ENCODE measurements at regions not wholly inside any gene's neighbourhood (a gene's known extent, or its start where the extent isn't known, plus 50 kb on each side); places are given as distances from the start of the nearest gene placed in this dataset.

GRCh38 chr7:65238785-65239184, 134.9 kb upstream of the ZNF92 start:
- Histone ChIP-seq H3K4me1 (no peaks in the 10 kb centered on the region), H3K36me3 (no peaks in the 10 kb centered on the region), H3K27me3 (no peaks in the 10 kb centered on the region), H3K27ac (no peak overlapping the region), H3K9me3 (no peaks in the 10 kb centered on the region), H3K4me3 (no peak overlapping the region)
- no peak for DNase-seq (ENCODE audit: low spot score in 2 of 2)
- intact Hi-C loops (cut with DNase I; ENCODE audit: low total_unique reads) = no loop called here
- TF ChIP-seq CTCF (IDR thresholded peaks at IDR 0.05) (no peak), POLR2A (IDR thresholded peaks at IDR 0.05) (no peak), POLR2AphosphoS5 (IDR thresholded peaks at IDR 0.05) (no peak)

GRCh38 chr7:65235586-65235985, 138.1 kb upstream of the ZNF92 start:
- no peak for DNase-seq (ENCODE audit: low spot score in 2 of 2)
- H3K4me3 ChIP-seq = no peak overlapping the region
- H3K4me1 ChIP-seq = no peaks in the 10 kb centered on the region
- intact Hi-C loops (cut with DNase I; ENCODE audit: low total_unique reads) = no loop called here
- no peaks in the 10 kb centered on the region for H3K36me3 ChIP-seq
- no peak overlapping the region for H3K27ac ChIP-seq
- H3K9me3 ChIP-seq = no peaks in the 10 kb centered on the region
- H3K27me3 ChIP-seq = no peaks in the 10 kb centered on the region
- no peak for TF ChIP-seq POLR2A (IDR thresholded peaks at IDR 0.05)
- TF ChIP-seq CTCF (IDR thresholded peaks at IDR 0.05) = no peak
- no peak for TF ChIP-seq POLR2AphosphoS5 (IDR thresholded peaks at IDR 0.05)

GRCh38 chr7:65233409-65234034, 140.1 kb upstream of the ZNF92 start:
- H3K4me1 ChIP-seq = no peaks in the 10 kb centered on the region
- H3K9me3 ChIP-seq = peaks cover 0 to 4% of the 10 kb centered on the region in 2 donors
- no peaks in the 10 kb centered on the region for H3K36me3 ChIP-seq
- TF ChIP-seq CTCF (IDR thresholded peaks at IDR 0.05) (no peak), POLR2A (IDR thresholded peaks at IDR 0.05) (no peak), POLR2AphosphoS5 (IDR thresholded peaks at IDR 0.05) (no peak)
- no peak for DNase-seq (ENCODE audit: low spot score in 2 of 2)
- intact Hi-C loops (cut with DNase I; ENCODE audit: low total_unique reads) = no loop called here
- H3K27ac ChIP-seq = no peak overlapping the region
- no peak overlapping the region for H3K4me3 ChIP-seq
- no peaks in the 10 kb centered on the region for H3K27me3 ChIP-seq

- no peak for DNase-seq (ENCODE audit: low spot score in 2 of 2)
- intact Hi-C loops (cut with DNase I; ENCODE audit: low total_unique reads) = no loop called here
- Histone ChIP-seq H3K27me3 (no peaks in the 10 kb centered on the region), H3K9me3 (peaks cover 0 to 4% of the 10 kb centered on the region in 2 donors), H3K27ac (no peak overlapping the region), H3K4me1 (no peaks in the 10 kb centered on the region), H3K36me3 (no peaks in the 10 kb centered on the region), H3K4me3 (no peak overlapping the region)
- TF ChIP-seq POLR2AphosphoS5 (IDR thresholded peaks at IDR 0.05) (no peak), POLR2A (IDR thresholded peaks at IDR 0.05) (no peak), CTCF (IDR thresholded peaks at IDR 0.05) (no peak)
Observed at GRCh38 chr7:65230231-65230630, 143.4 kb upstream of the ZNF92 start.

- Histone ChIP-seq H3K9me3 (peaks cover 0 to 4% of the 10 kb centered on the region in 2 donors), H3K27me3 (no peaks in the 10 kb centered on the region), H3K36me3 (no peaks in the 10 kb centered on the region), H3K4me3 (no peak overlapping the region), H3K27ac (no peak overlapping the region), H3K4me1 (no peaks in the 10 kb centered on the region)
- TF ChIP-seq POLR2AphosphoS5 (IDR thresholded peaks at IDR 0.05) (no peak), CTCF (IDR thresholded peaks at IDR 0.05) (no peak), POLR2A (IDR thresholded peaks at IDR 0.05) (no peak)
- DNase-seq (ENCODE audit: low spot score in 2 of 2) = no peak
- intact Hi-C loops (cut with DNase I; ENCODE audit: low total_unique reads) = no loop called here
Observed at GRCh38 chr7:65225422-65226006, 148.1 kb upstream of the ZNF92 start.

Data from breast epithelium (tissue), 4 donors.